SJCRH30 (cell line): ENCODE measurements at regions not wholly inside any gene's neighbourhood (a gene's known extent, or its start where the extent isn't known, plus 50 kb on each side); places are given as distances from the start of the nearest gene placed in this dataset.
"Not testable (repeated sequence)": the region's sequence is repeated elsewhere in the genome, so short reads cannot be mapped to it uniquely, and the experiment has no call there.

ENCODE experiments used
- DNase-seq, 2 experiments: peaks; one replicate each; pipeline ENCODE4 v3.0.0-alpha.2; 2015 to 2020
- H3K27ac ChIP-seq: fragments of 250-450 bp; sonication (Bioruptor Pico); 2 replicates; pipeline ENCODE4 v1.5.1; 2020; ENCODE audit warnings: mild to moderate bottlenecking, moderate library complexity
- H3K27me3 ChIP-seq: fragments of 250-450 bp; sonication (Bioruptor Pico); 2 replicates; pipeline ENCODE4 v1.5.1; 2020; ENCODE audit warnings: mild to moderate bottlenecking, moderate library complexity
- H3K36me3 ChIP-seq: fragments of 250-450 bp; sonication (Bioruptor Pico); 2 replicates; pipeline ENCODE4 v1.5.1; 2020; ENCODE audit warnings: mild to moderate bottlenecking, moderate library complexity
- H3K4me1 ChIP-seq: fragments of 250-450 bp; sonication (Bioruptor Pico); 2 replicates; pipeline ENCODE4 v1.5.1; 2020; ENCODE audit warnings: mild to moderate bottlenecking, moderate library complexity
- H3K4me3 ChIP-seq: fragments of 250-450 bp; sonication (Bioruptor Pico); 2 replicates; pipeline ENCODE4 v1.5.1; 2020; ENCODE audit warnings: mild to moderate bottlenecking, moderate library complexity
- H3K9me3 ChIP-seq: fragments of 250-450 bp; sonication (Bioruptor Pico); replicated peaks from 2 replicates; pipeline ENCODE4 v1.5.1; 2020; ENCODE audit warnings: mild to moderate bottlenecking, moderate library complexity

DNA sequence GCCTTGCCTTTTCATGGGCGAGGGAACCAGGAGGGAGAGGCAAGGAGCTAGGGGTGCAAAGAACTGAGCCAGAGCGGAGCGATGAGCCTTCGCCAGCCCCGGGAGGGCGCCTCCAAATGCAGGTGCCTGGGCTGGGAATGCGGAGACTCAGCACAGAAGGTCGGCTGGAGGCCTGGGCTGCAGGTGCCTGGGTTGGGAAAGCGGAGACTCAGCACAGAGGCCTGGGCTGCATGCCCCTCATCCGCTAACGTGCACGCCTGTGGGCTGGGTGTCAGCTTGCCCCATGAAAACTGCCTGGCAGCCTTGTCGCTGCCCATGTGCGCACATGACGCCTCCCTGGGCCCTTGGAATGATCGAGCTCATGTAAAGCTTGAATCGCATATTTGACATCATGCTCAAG, 51.8 kb downstream of the POM121L12 start:
- Histone ChIP-seq H3K4me1 (no peaks in the 10 kb centered on the region), H3K9me3 (no peaks in the 10 kb centered on the region), H3K27ac (no peak overlapping the region), H3K27me3 (peaks cover 18% of the 10 kb centered on the region), H3K4me3 (no peak overlapping the region), H3K36me3 (no peaks in the 10 kb centered on the region)
- DNase-seq, result no peak

GRCh38 chr7:53094191-53094590, 58.8 kb downstream of the POM121L12 start:
- Histone ChIP-seq H3K27ac (no peak overlapping the region), H3K4me1 (peaks cover 12% of the 10 kb centered on the region), H3K36me3 (no peaks in the 10 kb centered on the region), H3K27me3 (no peaks in the 10 kb centered on the region), H3K9me3 (no peaks in the 10 kb centered on the region), H3K4me3 (no peak overlapping the region)
- DNase-seq, result peak; percentile 57 to 73

DNA sequence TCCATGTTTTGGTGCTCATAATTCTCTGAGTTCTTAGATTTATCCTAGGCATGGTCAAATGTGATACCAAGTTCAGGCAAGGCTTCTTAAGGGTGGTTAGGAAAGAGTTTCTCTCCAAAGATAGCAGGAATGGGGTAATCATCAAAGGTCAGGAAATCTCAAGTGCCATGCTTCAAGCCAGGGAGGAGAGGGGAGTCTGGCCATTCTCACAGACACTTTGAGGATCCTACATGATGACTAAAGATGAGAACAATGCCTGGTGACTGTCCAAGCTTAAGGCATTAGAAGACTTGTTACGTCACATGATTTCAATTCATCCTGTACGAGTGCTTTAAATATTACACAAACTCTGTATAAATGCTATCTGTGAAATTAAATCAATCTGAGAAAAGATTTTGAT, 59.4 kb downstream of the POM121L12 start:
- H3K9me3 ChIP-seq, result no peaks in the 10 kb centered on the region
- no peak for DNase-seq
- H3K27ac ChIP-seq, result no peak overlapping the region
- H3K4me1 ChIP-seq, result peaks cover 12% of the 10 kb centered on the region
- H3K27me3 ChIP-seq, result no peaks in the 10 kb centered on the region
- H3K36me3 ChIP-seq, result no peaks in the 10 kb centered on the region
- no peak overlapping the region for H3K4me3 ChIP-seq

DNA sequence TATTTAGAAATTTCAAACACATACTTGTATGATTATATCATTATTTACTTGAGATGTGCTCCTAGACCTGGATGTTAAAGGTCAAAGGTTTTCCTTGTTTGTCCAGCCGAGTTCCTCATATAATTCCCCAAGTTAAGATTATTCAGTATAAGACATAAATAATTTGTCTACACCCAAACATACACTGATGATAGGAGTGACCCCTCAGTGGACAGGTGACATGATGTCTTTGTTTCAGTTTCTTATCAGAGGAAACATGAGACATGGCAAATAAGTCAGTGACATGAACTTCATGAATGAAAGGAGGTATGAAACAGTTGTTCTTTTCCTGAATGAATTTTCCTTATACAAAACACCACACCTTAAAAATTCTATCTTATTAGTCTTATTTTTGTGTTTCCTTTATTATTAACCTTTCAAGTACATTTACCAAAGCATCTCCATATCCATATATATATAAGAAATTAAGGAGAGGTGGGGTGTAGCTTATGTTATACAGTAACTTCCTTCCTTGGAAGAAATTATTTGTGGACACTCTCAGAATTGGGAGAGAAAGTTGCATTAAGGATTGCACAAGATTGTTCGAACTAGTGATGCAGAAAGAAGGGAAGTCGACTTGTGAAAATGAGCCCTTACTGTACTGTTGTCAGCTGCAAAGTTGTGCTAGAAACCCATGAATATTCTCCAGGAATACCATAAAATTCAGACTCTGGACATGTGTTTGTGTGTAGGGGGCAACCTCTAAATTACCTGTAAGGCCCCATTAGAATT, 60.5 kb downstream of the POM121L12 start:
- Histone ChIP-seq H3K4me1 (peaks cover 12% of the 10 kb centered on the region), H3K9me3 (no peaks in the 10 kb centered on the region), H3K27me3 (no peaks in the 10 kb centered on the region), H3K4me3 (no peak overlapping the region), H3K27ac (no peak overlapping the region), H3K36me3 (no peaks in the 10 kb centered on the region)
- DNase-seq, result no peak

DNA sequence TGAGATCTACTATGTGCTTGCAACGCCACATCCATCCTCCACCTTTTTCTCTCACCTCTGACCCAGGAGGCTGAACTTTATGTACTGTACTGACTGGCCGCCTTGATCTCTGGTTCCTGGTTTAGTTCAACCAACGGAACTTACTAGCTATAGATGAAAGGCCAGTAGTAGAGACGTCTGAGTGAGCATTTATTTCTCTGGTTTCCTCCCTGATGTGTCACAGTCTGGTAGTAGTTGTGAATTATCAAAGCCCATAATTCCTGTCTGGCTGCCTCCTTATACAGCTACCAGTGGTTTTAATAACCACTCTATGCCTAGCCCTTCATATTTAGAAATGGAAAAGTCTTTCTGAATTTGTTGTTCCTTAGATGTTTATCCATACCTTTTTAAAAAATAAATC, 64.7 kb downstream of the POM121L12 start:
- H3K27me3 ChIP-seq, result no peaks in the 10 kb centered on the region
- no peaks in the 10 kb centered on the region for H3K4me1 ChIP-seq
- no peak overlapping the region for H3K27ac ChIP-seq
- H3K36me3 ChIP-seq, result no peaks in the 10 kb centered on the region
- DNase-seq, result no peak
- no peak overlapping the region for H3K4me3 ChIP-seq
- no peaks in the 10 kb centered on the region for H3K9me3 ChIP-seq

DNA sequence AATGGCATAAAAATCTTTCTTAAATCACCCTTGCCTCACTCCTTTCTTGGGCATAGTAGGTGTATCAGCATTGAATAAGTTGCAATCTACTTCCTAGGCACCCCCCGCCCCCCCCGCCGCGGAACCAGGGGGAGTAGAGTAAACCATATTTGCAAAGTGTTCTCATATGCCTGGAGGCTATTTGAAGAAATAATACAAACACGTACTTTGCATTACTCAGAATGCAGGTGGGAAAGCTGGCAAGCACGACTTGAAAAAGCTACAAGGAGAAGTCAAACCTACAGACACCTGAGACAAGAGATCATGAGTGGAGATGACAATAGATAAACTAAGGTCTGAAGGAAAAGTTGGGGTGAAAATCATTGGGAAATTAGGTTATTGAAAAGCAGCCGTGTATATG, 65.6 kb downstream of the POM121L12 start:
- no peak overlapping the region for H3K4me3 ChIP-seq
- no peak overlapping the region for H3K27ac ChIP-seq
- H3K9me3 ChIP-seq, result no peaks in the 10 kb centered on the region
- H3K27me3 ChIP-seq, result no peaks in the 10 kb centered on the region
- DNase-seq, result no peak
- H3K36me3 ChIP-seq, result no peaks in the 10 kb centered on the region
- H3K4me1 ChIP-seq, result no peaks in the 10 kb centered on the region

DNA sequence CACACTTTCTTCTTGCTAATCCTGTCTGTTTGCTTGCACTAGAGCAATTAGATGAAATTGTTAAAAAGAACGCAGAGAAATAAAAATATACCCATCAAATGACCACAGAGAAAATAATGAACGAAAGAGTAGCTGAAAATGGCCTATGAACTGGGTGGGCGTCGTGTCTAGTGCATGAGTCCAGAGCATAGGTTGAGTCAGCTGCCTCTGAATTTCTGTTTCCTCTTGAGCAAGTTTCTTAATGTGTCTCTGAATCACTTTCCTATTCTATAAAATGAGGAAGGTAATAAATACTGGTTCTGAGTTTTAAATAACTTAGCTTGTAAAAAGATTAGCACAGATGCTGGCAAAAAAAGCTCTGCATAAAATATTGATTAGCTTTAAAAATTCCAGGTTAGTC, 75.0 kb downstream of the POM121L12 start:
- no peaks in the 10 kb centered on the region for H3K9me3 ChIP-seq
- no peaks in the 10 kb centered on the region for H3K36me3 ChIP-seq
- no peak overlapping the region for H3K4me3 ChIP-seq
- H3K4me1 ChIP-seq, result no peaks in the 10 kb centered on the region
- H3K27me3 ChIP-seq, result no peaks in the 10 kb centered on the region
- no peak for DNase-seq
- H3K27ac ChIP-seq, result no peak overlapping the region

- DNase-seq, result peak; percentile 8 to 12
- no peaks in the 10 kb centered on the region for H3K9me3 ChIP-seq
Measured at GRCh38 chr7:53111031-53111430, 75.6 kb downstream of the POM121L12 start.

GRCh38 chr7:53113424-53113823, 78.0 kb downstream of the POM121L12 start:
- Histone ChIP-seq H3K27me3 (no peaks in the 10 kb centered on the region), H3K4me1 (no peaks in the 10 kb centered on the region), H3K36me3 (no peaks in the 10 kb centered on the region), H3K9me3 (no peaks in the 10 kb centered on the region), H3K27ac (no peak overlapping the region), H3K4me3 (no peak overlapping the region)
- no peak for DNase-seq

More at GRCh38 chr7:53111031-53111430, 75.6 kb downstream of the POM121L12 start:
- H3K27me3 ChIP-seq, result no peaks in the 10 kb centered on the region
- no peaks in the 10 kb centered on the region for H3K36me3 ChIP-seq
- H3K27ac ChIP-seq, result no peak overlapping the region
- no peak overlapping the region for H3K4me3 ChIP-seq
- H3K4me1 ChIP-seq, result no peaks in the 10 kb centered on the region

DNA sequence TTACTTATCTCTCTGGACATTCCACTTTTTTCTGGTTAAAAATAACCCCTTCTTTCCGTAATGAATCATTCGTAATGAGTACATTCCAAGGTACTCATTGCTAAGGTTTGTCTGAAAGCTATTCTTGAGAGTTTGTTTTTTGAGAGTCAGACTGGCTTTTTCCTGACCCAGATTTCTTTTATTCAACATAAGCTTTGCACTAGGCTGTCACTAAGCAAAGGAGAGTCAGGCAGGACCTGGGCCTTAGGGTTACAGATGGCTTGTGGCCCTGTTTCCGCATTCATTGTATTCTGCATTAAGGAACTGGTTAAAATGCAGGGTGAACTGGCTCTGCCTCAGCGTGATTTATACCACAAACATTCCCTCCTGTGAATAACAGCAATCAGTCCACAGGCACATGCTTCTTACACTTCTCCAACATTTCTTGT, 84.1 kb downstream of the POM121L12 start:
- DNase-seq, result no peak
- no peaks in the 10 kb centered on the region for H3K9me3 ChIP-seq
- no peak overlapping the region for H3K4me3 ChIP-seq
- no peaks in the 10 kb centered on the region; the same call in 1 of the 2 replicates for H3K27me3 ChIP-seq
- H3K36me3 ChIP-seq, result no peaks in the 10 kb centered on the region
- H3K4me1 ChIP-seq, result no peaks in the 10 kb centered on the region
- no peak overlapping the region for H3K27ac ChIP-seq

DNA sequence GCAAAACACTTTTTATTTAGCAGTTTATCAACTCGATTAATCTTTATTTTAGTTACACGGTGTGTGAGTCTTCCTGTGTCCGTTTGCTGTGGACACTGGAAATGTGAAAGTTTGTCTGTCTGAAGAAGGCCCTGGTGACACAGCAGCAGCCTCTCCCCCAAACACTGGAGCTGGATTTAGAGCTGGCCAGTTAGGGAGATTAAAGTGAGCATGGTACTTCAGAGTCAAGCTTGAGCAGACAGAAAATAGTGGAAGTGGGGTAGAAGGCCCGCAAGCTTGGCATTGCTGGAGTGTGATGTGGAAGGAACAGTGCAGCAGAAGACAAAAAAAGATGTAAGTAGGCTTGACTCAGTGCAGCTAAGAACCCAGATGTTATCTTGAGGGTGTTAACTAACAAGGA, 85.9 kb downstream of the POM121L12 start:
- Histone ChIP-seq H3K4me3 (no peak overlapping the region), H3K9me3 (no peaks in the 10 kb centered on the region), H3K27me3 (no peaks in the 10 kb centered on the region; the same call in 1 of the 2 replicates), H3K36me3 (no peaks in the 10 kb centered on the region), H3K27ac (no peak overlapping the region), H3K4me1 (no peaks in the 10 kb centered on the region)
- DNase-seq, result no peak

DNA sequence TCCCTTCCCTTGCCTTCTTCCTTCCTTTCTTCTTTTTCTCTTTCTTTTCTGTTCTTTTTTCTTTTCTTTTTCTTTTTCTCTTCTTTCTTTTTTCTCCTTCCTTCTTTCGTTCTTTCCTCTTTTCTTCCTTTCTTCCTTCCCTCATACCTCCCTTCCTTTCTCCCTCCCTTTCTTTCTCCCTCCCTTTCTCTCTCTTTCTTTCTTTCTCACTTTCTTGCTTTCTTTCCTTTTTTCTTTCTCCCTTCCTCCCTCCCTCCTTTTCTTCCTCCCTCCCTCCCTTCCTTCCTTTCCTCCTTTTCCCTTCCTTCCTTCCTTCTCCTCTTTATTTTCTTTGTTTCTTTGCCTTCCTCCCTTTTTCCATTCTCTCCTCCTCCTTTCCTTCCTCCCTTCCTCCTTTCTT, 96.3 kb downstream of the POM121L12 start:
- H3K27me3 ChIP-seq, result no peaks in the 10 kb centered on the region
- no peak for DNase-seq
- no peaks in the 10 kb centered on the region for H3K4me1 ChIP-seq
- no peak overlapping the region for H3K4me3 ChIP-seq
- no peaks in the 10 kb centered on the region for H3K36me3 ChIP-seq
- H3K9me3 ChIP-seq, result no peaks in the 10 kb centered on the region
- no peak overlapping the region for H3K27ac ChIP-seq

DNA sequence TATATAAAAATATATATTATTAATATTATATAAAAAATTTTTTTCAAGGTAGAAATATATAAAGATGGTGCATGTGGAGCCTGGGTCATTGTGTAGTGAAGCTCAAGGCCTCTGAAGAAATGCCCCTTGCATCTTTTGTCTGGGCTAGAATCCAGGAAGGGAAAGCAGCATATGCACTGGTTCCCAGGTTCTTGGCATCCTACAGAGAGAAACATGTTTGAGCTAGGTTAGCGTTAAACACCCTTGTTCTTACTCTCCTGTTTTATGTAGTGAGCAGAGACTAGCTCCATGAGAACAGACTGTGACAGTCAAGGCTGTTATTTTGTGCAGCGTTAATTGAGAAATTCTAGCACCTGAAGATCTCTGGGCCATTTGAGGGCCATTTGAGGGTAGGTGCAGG, 116.1 kb downstream of the POM121L12 start:
- Histone ChIP-seq H3K9me3 (no peaks in the 10 kb centered on the region; the same call in 1 of the 2 replicates), H3K27ac (no peak overlapping the region), H3K36me3 (no peaks in the 10 kb centered on the region), H3K4me1 (no peaks in the 10 kb centered on the region), H3K27me3 (no peaks in the 10 kb centered on the region), H3K4me3 (no peak overlapping the region)
- DNase-seq, result no peak

- not testable (repeated sequence) for DNase-seq, H3K9me3 ChIP-seq, H3K27ac ChIP-seq, H3K4me1 ChIP-seq, H3K27me3 ChIP-seq, H3K4me3 ChIP-seq, H3K36me3 ChIP-seq
Measured at GRCh38 chr7:53187184-53187583, 151.8 kb downstream of the POM121L12 start.

DNA sequence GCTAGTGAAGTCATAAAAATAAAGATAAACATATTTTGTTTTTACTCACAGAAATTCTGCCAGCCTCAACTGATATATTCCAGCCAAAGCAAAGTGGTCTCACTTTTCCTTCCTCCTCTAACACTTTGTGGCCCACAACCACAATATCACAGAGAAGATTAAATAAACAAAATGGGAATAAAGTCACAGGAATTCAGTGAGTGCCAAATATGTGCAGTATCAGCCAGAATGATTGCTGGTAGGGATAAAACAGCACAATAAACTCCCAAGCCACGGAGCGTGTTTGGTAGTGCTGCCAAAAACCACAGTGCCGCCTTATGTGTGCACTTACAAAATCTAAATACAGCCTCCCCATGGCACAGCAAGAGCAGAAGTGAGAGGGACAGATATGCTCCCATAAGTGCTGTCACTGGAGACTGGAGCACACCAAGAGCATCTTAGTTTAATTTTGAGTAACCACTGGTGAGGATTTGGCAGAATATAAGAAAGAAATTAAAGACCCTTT, 155.8 kb downstream of the POM121L12 start:
- no peak for DNase-seq
- Histone ChIP-seq H3K27me3 (peaks cover 5% of the 10 kb centered on the region; the same call in 1 of the 2 replicates), H3K27ac (no peak overlapping the region), H3K36me3 (no peaks in the 10 kb centered on the region), H3K4me3 (no peak overlapping the region), H3K9me3 (no peaks in the 10 kb centered on the region), H3K4me1 (no peaks in the 10 kb centered on the region)
